ENCODE measurements at regions not wholly inside any gene's neighbourhood (a gene's known extent, or its start where the extent isn't known, plus 50 kb on each side); places are given as distances from the start of the nearest gene placed in this dataset.

DNA sequence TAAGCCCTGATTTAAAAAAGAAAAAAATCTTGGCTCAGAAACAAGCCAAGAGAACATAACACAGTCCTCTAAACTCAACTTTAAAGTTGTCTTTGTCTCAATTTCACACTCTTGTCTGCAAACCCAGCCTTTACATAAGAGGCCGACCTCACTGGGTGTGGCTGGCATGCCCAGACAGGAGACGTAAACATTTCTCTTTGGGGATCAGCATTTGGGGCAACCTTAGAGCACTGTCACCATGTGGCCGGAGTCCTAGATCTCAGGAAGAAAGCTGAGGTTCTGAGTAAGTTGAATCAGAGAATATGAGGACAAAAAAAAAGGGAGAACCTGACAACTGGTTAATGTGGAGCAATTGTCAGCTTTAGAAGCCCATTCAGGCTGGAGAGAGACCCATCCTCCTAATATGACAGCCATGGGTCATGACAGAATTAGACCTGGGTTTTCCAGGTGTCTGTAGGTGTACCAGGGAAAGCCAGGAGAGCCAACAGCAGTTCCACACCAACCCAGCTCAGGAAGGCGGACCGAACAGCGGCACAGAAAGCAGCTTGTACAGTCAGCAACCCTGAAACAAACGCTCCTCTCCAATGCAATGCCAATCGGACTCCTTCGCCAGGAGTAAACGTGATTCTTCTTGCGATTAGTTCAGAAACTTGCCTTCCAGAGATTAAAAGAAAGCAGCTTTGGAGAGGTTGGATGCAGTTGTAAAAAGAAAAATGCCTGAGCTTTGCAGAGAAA, 97.9 kb upstream of the MAP3K1 start:
- H3K36me3 ChIP-seq (ENCODE audit: insufficient read depth, low read length), result no peaks in the 10 kb centered on the region
- H2AFZ ChIP-seq (ENCODE audit: low read depth, low read length), result no peak overlapping the region
- TF ChIP-seq EZH2 (IDR thresholded peaks at IDR 0.05; ENCODE audit: borderline replicate concordance, insufficient read depth, low read length, poor library complexity, severe bottlenecking), result no peak
- no peak for TF ChIP-seq POLR2AphosphoS5 (IDR thresholded peaks at IDR 0.05)
- TF ChIP-seq, protein P1, sequence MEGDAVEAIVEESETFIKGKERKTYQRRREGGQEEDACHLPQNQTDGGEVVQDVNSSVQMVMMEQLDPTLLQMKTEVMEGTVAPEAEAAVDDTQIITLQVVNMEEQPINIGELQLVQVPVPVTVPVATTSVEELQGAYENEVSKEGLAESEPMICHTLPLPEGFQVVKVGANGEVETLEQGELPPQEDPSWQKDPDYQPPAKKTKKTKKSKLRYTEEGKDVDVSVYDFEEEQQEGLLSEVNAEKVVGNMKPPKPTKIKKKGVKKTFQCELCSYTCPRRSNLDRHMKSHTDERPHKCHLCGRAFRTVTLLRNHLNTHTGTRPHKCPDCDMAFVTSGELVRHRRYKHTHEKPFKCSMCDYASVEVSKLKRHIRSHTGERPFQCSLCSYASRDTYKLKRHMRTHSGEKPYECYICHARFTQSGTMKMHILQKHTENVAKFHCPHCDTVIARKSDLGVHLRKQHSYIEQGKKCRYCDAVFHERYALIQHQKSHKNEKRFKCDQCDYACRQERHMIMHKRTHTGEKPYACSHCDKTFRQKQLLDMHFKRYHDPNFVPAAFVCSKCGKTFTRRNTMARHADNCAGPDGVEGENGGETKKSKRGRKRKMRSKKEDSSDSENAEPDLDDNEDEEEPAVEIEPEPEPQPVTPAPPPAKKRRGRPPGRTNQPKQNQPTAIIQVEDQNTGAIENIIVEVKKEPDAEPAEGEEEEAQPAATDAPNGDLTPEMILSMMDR (IDR thresholded peaks at IDR 0.05; ENCODE audit: poor library complexity, severe bottlenecking), result no peak
- TF ChIP-seq MXI1 (conservative IDR thresholded peaks at IDR 0.05; ENCODE audit: poor library complexity, severe bottlenecking), result no peak
- TF ChIP-seq SMC3 (conservative IDR thresholded peaks at IDR 0.05; ENCODE audit: poor library complexity), result no peak
- no peak for TF ChIP-seq TAF1 (IDR thresholded peaks at IDR 0.05; ENCODE audit: low read depth)
- TF ChIP-seq, protein P2, sequence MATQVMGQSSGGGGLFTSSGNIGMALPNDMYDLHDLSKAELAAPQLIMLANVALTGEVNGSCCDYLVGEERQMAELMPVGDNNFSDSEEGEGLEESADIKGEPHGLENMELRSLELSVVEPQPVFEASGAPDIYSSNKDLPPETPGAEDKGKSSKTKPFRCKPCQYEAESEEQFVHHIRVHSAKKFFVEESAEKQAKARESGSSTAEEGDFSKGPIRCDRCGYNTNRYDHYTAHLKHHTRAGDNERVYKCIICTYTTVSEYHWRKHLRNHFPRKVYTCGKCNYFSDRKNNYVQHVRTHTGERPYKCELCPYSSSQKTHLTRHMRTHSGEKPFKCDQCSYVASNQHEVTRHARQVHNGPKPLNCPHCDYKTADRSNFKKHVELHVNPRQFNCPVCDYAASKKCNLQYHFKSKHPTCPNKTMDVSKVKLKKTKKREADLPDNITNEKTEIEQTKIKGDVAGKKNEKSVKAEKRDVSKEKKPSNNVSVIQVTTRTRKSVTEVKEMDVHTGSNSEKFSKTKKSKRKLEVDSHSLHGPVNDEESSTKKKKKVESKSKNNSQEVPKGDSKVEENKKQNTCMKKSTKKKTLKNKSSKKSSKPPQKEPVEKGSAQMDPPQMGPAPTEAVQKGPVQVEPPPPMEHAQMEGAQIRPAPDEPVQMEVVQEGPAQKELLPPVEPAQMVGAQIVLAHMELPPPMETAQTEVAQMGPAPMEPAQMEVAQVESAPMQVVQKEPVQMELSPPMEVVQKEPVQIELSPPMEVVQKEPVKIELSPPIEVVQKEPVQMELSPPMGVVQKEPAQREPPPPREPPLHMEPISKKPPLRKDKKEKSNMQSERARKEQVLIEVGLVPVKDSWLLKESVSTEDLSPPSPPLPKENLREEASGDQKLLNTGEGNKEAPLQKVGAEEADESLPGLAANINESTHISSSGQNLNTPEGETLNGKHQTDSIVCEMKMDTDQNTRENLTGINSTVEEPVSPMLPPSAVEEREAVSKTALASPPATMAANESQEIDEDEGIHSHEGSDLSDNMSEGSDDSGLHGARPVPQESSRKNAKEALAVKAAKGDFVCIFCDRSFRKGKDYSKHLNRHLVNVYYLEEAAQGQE (IDR thresholded peaks at IDR 0.05; ENCODE audit: borderline replicate concordance), result no peak

DNA sequence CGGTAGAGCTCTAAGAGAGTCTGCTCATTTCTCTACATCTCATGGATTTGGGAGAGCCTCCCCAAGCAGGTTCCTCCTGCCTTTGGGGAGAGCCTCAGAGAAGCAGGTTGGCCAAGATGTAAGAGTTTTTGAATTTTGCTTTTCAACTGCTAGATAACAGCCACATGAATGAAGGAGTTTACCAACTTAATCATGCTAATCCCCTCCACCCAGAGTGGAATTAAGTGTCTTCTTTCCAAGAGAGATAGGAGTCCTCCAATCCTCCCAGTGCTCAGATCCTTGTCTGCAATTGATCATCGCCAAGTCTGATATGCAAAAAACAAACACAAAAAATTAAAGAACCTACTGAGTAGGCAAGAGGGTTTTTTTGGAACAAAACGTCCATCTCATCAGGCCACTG, 99.4 kb upstream of the MAP3K1 start:
- Histone ChIP-seq H3K4me2 (ENCODE audit: low read length) (no peak overlapping the region), H3K36me3 (ENCODE audit: insufficient read depth, low read length) (no peaks in the 10 kb centered on the region), H3K9me3 (ENCODE audit: low read length) (no peaks in the 10 kb centered on the region), H3K9ac (ENCODE audit: low read length) (no peak overlapping the region), H3F3A (ENCODE audit: insufficient read depth, low read length, poor library complexity, severe bottlenecking) (no peaks in the 10 kb centered on the region), H3K4me3 (ENCODE audit: low read length) (no peak overlapping the region), H4K20me1 (ENCODE audit: insufficient read depth) (no peaks in the 10 kb centered on the region), H3K27ac (ENCODE audit: low read length) (no peak overlapping the region), H3K9me2 (ENCODE audit: insufficient read depth, low read length) (no peaks in the 10 kb centered on the region), H3K79me2 (replicated peaks; ENCODE audit: insufficient read depth, low read length) (no peaks in the 10 kb centered on the region), H2AFZ (ENCODE audit: low read depth, low read length) (no peak overlapping the region), H3K27me3 (ENCODE audit: insufficient read depth, low read depth, low read length) (no peaks in the 10 kb centered on the region)
- TF ChIP-seq, protein P2 (IDR thresholded peaks at IDR 0.05; ENCODE audit: borderline replicate concordance), result no peak

More for the DNA sequence above, 97.9 kb upstream of the MAP3K1 start:
- Histone ChIP-seq H3K79me2 (replicated peaks; ENCODE audit: insufficient read depth, low read length) (no peaks in the 10 kb centered on the region), H3K27me3 (ENCODE audit: insufficient read depth, low read depth, low read length) (no peaks in the 10 kb centered on the region), H3K9ac (ENCODE audit: low read length) (no peak overlapping the region), H3K9me2 (ENCODE audit: insufficient read depth, low read length) (no peaks in the 10 kb centered on the region), H3K4me3 (ENCODE audit: low read length) (no peak overlapping the region), H3K9me3 (ENCODE audit: low read length) (no peaks in the 10 kb centered on the region), H3K4me2 (ENCODE audit: low read length) (no peak overlapping the region), H3K27ac (ENCODE audit: low read length) (no peak overlapping the region), H3F3A (ENCODE audit: insufficient read depth, low read length, poor library complexity, severe bottlenecking) (no peaks in the 10 kb centered on the region), H4K20me1 (ENCODE audit: insufficient read depth) (no peaks in the 10 kb centered on the region)
